Iris pigment epithelial cell (primary cell): ENCODE measurements at regions not wholly inside any gene's neighbourhood (a gene's known extent, or its start where the extent isn't known, plus 50 kb on each side); places are given as distances from the start of the nearest gene placed in this dataset.

ENCODE experiments used
- DNase-seq: peaks from one replicate; pipeline ENCODE4 v3.0.0-alpha.2; 2011; ENCODE audit warnings: low read depth

DNA sequence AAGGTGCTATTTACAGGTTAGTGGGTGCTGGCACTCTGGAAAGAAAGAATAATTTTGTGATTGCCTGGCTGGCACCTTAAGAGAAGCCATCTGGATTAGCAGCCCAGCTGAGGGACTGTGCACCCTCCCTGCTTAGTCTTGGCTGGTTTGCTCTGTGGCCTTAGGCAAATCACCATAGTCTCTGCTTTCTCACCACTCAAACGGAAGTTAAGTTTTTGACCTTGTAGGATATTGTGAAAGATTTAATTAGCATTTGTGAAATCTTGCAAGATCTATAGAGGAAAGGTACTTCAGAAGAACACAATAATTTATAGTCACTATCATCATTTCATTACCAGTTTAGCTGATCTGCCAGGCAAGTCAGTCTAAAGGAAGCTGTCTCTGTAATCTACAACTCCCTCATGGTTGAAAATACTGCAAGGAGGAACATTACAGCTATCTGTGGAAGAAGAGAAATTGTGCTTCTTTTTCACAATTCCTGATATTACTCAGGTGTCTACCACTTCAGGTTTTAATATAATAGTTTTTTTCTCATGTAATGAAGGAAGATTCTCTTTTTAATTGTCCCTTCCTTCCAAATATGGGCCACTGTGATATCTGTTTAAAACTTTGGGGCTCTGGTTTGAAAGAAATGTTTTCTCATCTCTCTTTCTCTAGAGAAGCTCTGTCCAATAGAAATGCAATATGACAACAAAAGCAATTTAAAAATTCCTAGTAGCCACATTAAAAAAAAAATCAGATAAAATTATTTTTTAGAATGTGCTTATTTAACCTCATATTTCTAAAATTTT, 219.6 kb downstream of the PTEN start:
- no peak for DNase-seq

- DNase-seq, result no peak
Observed at GRCh38 chr10:88083597-88083989, 220.2 kb downstream of the PTEN start.

- DNase-seq, result no peak
Observed at GRCh38 chr10:88086187-88086960, 222.9 kb downstream of the PTEN start.

DNA sequence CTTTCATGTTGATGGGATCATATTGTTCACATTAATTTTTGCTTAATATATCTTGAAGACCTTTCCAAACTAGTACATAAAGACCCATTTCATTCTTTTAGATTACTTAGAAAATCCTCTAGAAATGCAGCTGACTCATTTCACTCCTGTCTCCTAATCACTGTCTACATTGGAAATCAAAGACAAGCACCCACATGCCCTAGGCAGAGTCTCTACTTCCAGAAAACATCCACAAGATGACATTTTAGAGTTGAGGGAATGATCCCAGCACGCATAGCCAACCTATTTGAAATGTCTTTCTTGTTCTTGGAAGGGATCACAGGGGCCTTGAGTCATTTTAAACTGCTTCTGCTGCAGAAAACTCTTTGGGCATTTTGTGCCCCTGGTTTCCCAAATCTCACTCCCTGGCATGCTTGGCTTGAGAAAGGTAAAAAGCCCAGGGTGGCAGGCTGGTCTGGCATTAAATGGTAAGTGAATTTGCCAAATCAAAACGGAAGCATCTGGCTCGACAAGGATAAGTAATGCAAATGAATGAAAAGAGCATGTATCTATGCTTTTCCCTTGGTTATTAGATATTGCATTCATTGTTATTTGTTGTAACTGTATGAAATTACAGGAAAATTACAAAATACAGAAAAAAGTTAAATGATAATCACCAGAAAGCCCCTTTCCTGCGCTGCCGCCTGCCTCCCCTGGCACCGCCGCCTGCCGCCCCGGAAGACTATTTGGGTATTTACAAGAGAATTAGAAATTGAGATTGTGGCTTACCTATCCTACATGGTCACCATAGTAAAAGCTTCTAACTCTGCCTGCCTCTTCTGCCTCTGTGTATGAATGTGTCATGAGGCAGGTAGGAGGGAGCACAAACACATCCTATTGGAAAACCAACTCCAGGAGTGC, 225.3 kb downstream of the PTEN start:
- DNase-seq, result no peak

DNA sequence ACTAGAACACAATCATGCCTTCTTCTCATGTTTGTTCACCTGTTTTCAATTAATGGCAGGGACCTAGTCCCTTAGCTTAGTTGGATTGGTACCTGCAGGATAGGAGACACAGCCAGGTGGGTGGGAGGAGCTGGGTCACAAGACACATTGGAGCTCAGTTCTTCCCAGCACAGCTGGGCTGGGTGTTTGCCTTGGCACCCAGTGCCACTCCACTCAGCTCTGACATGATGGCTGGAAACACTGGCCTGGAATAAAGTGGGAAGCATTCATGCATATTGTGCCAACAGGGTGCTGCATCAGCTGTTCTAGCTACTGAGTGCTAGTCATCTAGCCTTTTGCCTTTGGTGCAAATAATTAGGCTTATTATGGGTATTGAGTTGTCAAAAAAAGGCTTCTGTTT, 226.1 kb downstream of the PTEN start:
- DNase-seq, result no peak

DNA sequence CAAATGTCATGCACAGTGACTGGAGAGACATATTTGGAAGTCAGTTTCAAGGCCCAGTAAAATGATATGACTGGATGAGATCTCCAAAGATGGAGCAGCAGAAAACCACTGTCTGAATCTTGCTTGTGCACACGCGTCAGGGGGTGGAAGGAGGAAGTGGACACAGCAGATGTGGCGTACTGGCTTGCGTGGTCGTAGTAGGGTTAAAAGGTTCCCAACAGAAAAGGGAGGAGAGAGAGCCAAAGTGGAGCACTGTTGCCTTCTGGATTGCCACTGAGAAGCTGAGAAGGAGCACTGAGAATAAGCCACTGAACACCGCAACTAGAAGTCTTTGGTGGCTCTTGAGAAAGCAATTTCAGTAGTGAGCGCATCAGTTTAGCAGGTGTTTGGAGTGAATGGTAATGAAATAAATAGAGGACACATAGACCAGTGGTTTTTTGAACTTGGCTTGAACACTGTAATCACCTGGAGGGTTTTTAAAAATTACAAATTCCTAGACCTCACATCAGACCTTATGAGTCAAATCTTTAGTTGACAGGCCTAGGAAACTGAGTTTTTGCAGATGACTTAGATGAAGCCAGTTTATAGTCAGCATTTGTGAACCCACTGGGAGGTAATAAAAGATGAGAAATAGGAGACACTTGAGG, 227.3 kb downstream of the PTEN start:
- DNase-seq, result no peak

GRCh38 chr10:88091490-88092061, 228.2 kb downstream of the PTEN start:
- no peak for DNase-seq

DNA sequence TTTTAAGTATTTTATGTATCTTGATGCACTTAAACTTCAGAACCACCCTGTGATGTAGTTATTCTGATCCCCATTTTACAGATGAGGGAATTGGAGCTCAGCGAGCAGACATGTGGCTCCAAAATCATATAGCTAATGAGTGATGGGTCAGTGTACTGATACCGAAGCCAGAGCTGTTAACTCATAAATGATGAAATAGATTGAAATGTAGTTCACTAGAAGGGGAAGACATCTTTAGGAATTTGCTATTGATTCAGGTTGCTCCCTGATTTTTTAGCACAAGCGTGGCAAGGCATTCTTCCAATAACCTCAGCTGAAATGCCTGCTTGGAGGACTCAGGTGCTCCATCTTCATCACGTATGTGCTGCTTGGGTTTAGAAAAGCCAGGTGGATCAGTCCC, 228.8 kb downstream of the PTEN start:
- DNase-seq, result no peak

GRCh38 chr10:88092973-88093372, 229.5 kb downstream of the PTEN start:
- DNase-seq, result no peak

GRCh38 chr10:88094795-88095194, 231.4 kb downstream of the PTEN start:
- DNase-seq, result no peak

DNA sequence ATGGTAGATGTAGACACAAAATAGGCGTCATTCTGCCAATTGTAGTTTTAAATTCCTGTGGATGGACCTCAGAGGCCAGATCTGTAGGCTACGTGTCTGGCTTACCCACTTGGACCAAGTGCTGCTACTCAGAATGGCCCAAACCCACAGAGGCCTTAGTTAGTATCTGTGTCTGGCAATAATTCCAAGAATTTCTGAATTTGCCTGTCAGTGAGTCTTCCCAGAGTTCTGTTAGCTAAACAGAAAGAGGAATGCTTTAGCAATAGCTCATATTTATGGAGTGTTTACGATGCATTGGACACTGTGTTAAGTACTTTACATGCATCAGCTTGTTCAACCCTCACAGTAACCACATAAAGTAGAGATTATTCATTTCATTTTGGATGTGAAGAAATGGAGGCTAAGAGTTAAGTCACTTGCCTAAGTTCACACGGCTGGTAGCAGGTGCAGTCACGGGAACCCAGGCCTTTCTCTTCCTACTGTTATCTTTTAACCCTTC, 231.8 kb downstream of the PTEN start:
- peak; percentile 43 for DNase-seq

- DNase-seq, result no peak
Observed at GRCh38 chr10:88095778-88096431, 232.5 kb downstream of the PTEN start.

- DNase-seq, result no peak
Observed at GRCh38 chr10:88097092-88097516, 233.7 kb downstream of the PTEN start.

DNA sequence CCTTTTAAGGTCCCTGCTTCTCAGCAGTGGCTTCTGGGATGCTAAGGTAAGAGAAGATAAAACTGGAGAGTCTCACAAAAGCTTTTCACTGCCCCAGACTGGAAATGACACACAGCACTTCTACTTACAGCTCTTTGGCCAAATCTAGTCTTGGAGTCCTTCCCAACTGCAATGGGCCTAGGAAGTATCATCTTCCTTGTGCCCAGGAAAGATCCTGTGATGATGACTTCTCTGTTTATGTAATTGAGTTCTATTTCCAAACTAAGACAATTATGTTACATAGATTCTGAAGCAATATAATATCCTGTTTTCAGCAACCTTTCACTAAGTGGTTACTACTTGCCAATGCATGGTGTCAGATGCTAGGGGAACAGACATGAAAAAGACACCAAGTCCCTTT, 234.1 kb downstream of the PTEN start:
- DNase-seq, result no peak

- no peak for DNase-seq
Observed at GRCh38 chr10:88100281-88100680, 236.9 kb downstream of the PTEN start.

DNA sequence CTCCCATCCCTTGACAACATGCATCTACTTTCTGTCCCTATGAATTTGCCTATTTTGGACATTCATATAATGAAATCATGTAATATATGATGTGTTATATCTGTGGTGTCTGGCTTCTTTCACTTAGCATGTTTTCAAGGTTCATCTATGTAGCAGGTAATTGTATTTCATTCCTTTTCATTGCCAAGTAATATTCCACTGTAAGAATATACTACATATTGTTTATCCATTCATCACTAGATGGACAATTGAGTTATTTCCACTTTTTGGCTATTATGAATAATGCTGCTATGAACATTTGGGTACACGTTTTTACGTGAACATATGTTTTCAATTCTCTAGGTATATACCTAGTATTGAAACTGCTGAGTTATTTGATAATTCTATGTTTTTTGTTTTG, 238.2 kb downstream of the PTEN start:
- DNase-seq, result no peak

DNA sequence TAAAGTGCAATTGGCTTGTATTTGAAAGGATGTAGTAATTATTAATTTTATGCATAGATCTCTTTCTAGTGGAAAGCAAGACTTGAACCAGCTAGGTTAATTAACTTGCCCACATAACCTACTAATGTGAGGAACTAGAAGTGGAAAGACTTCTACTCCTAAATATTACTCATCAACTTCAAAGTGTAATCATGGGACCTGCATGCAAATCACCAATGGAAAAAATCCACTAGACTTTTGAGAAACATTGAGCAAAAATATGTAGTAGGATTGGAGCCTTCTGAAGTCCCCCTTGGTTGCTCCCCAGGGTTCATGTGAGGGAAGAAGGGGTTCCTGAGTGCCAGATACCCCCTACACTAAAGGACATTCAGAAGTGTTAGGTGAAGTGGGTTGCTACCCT, 240.2 kb downstream of the PTEN start:
- no peak for DNase-seq

GRCh38 chr10:88104223-88104622, 240.8 kb downstream of the PTEN start:
- no peak for DNase-seq

DNA sequence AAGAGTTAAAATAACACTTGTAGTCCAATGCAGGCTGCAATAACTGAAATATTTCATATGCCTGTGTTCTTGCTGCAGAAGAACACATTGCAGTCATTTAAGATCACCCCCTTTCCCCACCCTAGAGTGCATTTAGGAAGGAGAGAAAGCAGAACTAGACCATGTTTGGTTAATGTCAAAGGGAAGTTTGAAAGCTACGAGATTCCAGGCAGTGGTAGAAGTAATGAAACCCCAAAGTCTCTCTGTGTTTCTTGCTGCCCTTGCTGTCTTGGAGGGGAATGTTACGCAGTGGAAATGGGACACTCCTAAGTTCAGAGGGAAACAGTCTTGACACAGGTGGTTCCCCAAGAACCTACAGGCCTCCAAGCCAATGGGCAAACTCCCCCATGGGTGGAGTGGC, 242.9 kb downstream of the PTEN start:
- DNase-seq, result no peak

DNA sequence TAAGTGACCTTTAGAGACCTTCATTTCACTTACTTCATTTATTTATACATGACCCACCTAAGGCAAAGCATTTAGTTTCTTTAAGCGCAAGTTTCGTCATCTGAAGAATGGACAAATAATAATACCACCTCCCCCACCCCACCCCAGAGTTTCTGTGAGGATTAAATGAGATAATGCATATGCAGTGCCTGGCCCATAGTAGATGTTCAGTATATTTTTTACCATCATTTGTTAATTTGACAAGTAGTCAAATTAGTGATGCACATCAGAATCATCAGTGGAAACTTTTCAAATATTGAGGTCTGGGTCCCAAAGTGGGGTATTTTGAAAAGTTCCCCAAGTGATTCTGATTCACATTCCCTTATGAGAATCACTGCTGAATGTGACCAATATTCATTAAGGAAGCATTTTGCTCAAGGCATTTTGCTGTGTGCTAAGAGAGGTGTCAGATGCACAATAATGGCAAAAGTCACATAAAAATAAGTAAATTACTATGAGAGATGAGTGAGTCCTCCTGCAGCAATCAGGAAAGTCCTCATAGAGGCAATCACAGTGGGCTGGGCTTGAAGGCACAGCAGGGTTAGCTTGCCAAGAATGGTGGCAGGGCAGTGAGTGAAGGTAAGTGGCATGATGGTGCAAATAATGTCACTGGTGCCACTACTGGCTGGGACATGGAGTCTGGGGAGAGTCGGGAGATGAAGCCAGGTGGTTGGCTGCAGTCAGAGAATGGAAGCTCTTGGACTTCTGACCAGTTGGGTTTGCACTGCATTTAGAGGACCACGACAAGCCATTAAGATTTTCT, 244.1 kb downstream of the PTEN start:
- DNase-seq, result no peak
